Right atrium auricular region (tissue), 2 donors: ENCODE measurements at regions not wholly inside any gene's neighbourhood (a gene's known extent, or its start where the extent isn't known, plus 50 kb on each side); places are given as distances from the start of the nearest gene placed in this dataset.

ENCODE experiments used
- DNase-seq: peaks from one replicate; pipeline ENCODE4 v3.0.0-alpha.2; 2019; ENCODE audit warnings: low spot score
- H3K27ac ChIP-seq, 2 donors: fragments of 200-600 bp; sonication (generic); 1 replicate in 1 of 2; 2 replicates in 1 of 2; pipeline ENCODE4 v1.5.1; 2016 to 2019
- H3K27me3 ChIP-seq, 2 donors: fragments of 200-600 bp; sonication (generic); one replicate each; pipeline versions ENCODE4 v1.5.1 to v1.6.0; 2017 to 2019
- H3K36me3 ChIP-seq: fragments of 200-600 bp; sonication (generic); one replicate; pipeline ENCODE4 v1.5.1; 2016
- H3K4me1 ChIP-seq, 2 donors: fragments of 200-600 bp; sonication (generic); one replicate each; pipeline versions ENCODE4 v1.5.1 to v1.6.0; 2017 to 2019
- H3K4me3 ChIP-seq, 2 donors: fragments of 200-600 bp; sonication (generic); 1 replicate in 1 of 2; 2 replicates in 1 of 2; pipeline ENCODE4 v1.5.1; 2017 to 2019; ENCODE audit warnings: mild to moderate bottlenecking in 1 of 2, moderate library complexity in 1 of 2
- H3K9me3 ChIP-seq, 2 donors: fragments of 200-600 bp; sonication (generic); one replicate each; pipeline ENCODE4 v1.5.1; 2019
- TF ChIP-seq, protein P1 (sequence below), 2 donors: fragments of 200-600 bp; sonication (generic); IDR thresholded peaks; one replicate each; pipeline ENCODE4 v1.5.1; 2019; ENCODE audit warnings: antibody characterized with exemption in 2 of 2

DNA sequence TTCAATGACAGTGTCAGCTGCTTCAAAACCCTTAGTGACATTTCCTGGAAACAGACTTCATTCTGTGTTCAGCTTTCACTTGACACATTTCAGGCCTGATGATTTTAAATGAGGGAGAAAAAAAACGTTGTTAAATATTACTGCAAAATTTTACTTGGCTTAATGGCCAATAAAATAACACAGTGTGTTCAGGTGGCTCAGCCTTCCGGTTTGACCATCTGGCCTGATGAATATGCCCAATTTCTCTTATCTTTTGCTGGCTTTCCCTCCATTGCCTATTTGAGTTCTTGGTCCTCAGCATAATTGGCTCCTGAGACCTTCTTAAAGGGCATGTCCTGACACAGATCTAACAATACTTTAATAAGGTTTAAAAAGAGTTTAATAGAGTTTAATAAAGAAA is 462.4 kb downstream of the ADRA2A start:
- Histone ChIP-seq H3K36me3 (no peaks in the 10 kb centered on the region), H3K27me3 (no peaks in the 10 kb centered on the region), H3K4me3 (no peak overlapping the region), H3K9me3 (no peaks in the 10 kb centered on the region), H3K27ac (no peak overlapping the region), H3K4me1 (no peaks in the 10 kb centered on the region)
- DNase-seq = no peak
- TF ChIP-seq, protein P1, sequence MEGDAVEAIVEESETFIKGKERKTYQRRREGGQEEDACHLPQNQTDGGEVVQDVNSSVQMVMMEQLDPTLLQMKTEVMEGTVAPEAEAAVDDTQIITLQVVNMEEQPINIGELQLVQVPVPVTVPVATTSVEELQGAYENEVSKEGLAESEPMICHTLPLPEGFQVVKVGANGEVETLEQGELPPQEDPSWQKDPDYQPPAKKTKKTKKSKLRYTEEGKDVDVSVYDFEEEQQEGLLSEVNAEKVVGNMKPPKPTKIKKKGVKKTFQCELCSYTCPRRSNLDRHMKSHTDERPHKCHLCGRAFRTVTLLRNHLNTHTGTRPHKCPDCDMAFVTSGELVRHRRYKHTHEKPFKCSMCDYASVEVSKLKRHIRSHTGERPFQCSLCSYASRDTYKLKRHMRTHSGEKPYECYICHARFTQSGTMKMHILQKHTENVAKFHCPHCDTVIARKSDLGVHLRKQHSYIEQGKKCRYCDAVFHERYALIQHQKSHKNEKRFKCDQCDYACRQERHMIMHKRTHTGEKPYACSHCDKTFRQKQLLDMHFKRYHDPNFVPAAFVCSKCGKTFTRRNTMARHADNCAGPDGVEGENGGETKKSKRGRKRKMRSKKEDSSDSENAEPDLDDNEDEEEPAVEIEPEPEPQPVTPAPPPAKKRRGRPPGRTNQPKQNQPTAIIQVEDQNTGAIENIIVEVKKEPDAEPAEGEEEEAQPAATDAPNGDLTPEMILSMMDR (IDR thresholded peaks at IDR 0.05) = no peak

DNA sequence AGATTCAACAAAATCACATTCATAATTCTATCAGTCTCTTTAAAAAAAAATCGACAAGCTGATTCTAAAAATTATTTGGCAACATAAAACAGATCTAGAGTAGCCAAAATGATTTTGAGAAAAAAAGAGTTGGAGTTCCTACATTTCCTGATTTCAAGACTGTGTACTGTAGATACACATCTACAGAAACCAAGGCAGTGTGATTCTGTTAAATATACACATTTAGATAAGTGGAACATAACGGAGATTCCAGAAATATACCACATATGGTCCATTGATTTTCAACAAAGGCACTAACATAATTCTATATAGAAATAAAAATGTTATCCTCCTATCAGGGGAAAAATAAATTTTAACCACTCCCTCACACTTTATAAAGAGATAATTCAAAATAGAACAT is 467.0 kb downstream of the ADRA2A start:
- H3K4me1 ChIP-seq = no peaks in the 10 kb centered on the region
- DNase-seq = no peak
- H3K36me3 ChIP-seq = no peaks in the 10 kb centered on the region
- H3K4me3 ChIP-seq = no peak overlapping the region
- no peaks in the 10 kb centered on the region for H3K9me3 ChIP-seq
- TF ChIP-seq, protein P1 (IDR thresholded peaks at IDR 0.05) = no peak
- H3K27me3 ChIP-seq = no peaks in the 10 kb centered on the region
- no peak overlapping the region for H3K27ac ChIP-seq

DNA sequence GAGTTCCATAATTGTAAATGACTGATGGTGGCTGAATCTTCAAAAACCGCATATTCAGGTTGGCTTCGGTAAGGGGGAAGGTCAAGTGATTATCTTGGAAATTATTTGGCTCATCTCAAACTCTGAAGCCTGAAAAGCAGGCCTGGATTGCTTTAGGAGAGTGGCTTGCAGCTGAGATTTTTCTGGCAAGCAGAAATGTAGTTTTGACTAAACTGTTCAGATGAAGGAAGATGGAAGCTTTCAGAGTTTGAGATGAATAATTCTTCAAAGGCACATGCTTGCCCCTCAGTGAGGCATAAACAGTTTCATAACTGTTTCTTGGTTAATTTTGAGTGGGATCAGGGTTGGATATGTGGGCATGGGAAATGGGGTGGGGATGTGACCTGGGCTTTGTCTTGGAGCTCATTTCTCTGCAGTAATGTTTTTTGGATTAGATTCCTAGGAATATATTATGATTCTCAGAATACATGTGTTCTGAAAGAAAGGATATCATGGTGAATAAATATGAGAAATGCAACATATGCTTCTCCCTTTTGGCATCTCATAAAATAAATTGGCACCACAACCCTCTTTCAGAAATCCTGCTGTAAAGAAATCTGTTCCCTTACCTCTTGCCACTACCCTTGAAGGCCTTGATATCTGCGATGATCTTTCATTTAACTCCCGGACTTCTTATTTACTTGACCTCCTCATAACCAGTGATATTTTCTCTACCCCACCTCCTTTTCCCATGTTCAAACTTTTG is 469.2 kb downstream of the ADRA2A start:
- no peaks in the 10 kb centered on the region for H3K9me3 ChIP-seq
- TF ChIP-seq, protein P1 (IDR thresholded peaks at IDR 0.05) = no peak
- H3K27ac ChIP-seq = no peak overlapping the region
- H3K4me3 ChIP-seq = no peak overlapping the region
- no peak for DNase-seq
- H3K27me3 ChIP-seq = no peaks in the 10 kb centered on the region
- no peaks in the 10 kb centered on the region for H3K36me3 ChIP-seq
- H3K4me1 ChIP-seq = no peaks in the 10 kb centered on the region

DNA sequence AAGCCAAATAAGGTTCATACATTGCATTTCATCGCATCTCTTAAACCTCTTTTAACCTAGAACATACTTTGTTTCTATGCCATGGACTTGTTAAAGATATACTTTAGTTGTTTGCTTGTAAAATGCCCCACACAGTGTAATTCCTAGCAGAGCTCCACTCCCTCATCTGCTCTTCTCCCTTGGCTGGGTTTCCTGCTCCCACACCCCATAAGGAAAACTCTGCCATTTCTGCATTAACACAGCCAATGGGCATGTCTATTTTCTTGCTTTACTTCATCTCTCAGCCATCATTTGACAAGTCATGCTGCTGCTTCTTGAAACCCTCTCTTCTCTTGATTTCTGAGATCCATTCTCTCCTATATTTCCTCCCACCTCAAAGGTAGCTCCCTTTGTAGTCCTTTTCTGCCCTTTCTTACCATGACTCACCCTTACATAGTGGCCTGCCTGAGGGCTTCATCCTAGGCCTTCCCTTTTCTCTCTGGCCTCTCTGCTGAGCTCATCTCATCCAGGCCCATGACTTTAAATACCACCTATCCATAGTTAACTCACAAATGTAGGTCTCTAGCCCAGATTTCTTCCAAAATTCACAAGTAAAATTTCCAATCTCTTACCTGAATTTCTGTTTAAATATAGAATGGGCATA is 471.4 kb downstream of the ADRA2A start:
- TF ChIP-seq, protein P1 (IDR thresholded peaks at IDR 0.05) = no peak
- H3K27me3 ChIP-seq = no peaks in the 10 kb centered on the region
- no peak for DNase-seq
- H3K27ac ChIP-seq = no peak overlapping the region
- no peaks in the 10 kb centered on the region for H3K4me1 ChIP-seq
- no peaks in the 10 kb centered on the region for H3K9me3 ChIP-seq
- no peak overlapping the region for H3K4me3 ChIP-seq
- H3K36me3 ChIP-seq = no peaks in the 10 kb centered on the region

DNA sequence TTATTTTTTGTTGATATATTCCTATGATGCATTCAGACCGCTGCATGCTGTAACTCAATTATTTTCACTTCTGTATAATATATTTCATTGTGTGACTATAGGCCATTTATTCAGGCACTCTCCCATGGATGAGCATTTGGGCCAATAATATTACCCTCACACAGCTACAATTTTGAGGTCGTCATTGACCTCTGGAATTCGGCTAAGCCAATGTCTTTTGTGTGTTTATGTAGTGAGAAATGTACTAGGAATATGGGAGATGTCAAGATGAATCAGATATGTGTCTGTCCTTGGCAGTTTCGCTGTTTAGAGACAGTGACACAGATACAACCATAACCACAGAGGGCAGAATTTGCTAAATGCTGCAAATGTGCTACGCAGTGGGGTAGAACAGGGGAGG is 474.2 kb downstream of the ADRA2A start:
- H3K4me3 ChIP-seq = no peak overlapping the region
- H3K27ac ChIP-seq = no peak overlapping the region
- no peaks in the 10 kb centered on the region for H3K36me3 ChIP-seq
- H3K27me3 ChIP-seq = no peaks in the 10 kb centered on the region
- no peaks in the 10 kb centered on the region for H3K4me1 ChIP-seq
- TF ChIP-seq, protein P1 (IDR thresholded peaks at IDR 0.05) = no peak
- no peak for DNase-seq
- no peaks in the 10 kb centered on the region for H3K9me3 ChIP-seq
